ENCODE measurements at regions not wholly inside any gene's neighbourhood (a gene's known extent, or its start where the extent isn't known, plus 50 kb on each side); places are given as distances from the start of the nearest gene placed in this dataset.

DNA sequence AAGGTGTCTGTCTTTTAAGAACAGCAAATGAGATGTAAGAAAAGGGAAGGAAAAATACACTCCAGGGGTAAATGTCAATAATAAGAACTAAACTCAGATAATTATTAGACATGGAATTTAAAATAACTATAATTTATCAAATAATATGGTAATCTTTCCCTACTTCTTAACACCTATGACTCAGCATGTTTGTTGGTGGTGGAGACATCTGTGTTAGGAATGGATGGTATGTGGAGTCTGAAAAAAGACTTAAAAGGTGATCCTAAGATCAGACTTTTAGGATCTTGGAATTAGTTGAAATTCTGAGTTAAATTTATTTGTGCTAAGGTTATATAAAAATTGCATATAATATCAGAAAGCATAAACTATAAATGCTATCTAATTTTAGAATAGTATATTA lies 915.1 kb downstream of the SLITRK5 start:
- H3K4me2 ChIP-seq (ENCODE audit: low read depth, low read length), result no peak overlapping the region
- peak; percentile 68 for TF ChIP-seq NFE2L2 (IDR thresholded peaks at IDR 0.05; ENCODE audit: low read depth, low read length)
- TF ChIP-seq, protein P1, sequence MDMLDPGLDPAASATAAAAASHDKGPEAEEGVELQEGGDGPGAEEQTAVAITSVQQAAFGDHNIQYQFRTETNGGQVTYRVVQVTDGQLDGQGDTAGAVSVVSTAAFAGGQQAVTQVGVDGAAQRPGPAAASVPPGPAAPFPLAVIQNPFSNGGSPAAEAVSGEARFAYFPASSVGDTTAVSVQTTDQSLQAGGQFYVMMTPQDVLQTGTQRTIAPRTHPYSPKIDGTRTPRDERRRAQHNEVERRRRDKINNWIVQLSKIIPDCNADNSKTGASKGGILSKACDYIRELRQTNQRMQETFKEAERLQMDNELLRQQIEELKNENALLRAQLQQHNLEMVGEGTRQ (IDR thresholded peaks at IDR 0.05; ENCODE audit: low read depth, low read length), result no peak
- dilution Hi-C loops (cut with HindIII; ENCODE audit: low sequenced_read_pairs, unreplicated experiment), result no loop called here

More for the DNA sequence above, 915.1 kb downstream of the SLITRK5 start:
- ATAC-seq (ENCODE audit: low read depth) (no peak), DNase-seq (no peak)
- Histone ChIP-seq H3K4me1 (ENCODE audit: control insufficient read depth, insufficient read depth, low read length) (no peaks in the 10 kb centered on the region), H3K27me3 (ENCODE audit: control insufficient read depth, insufficient read depth, low read length) (no peaks in the 10 kb centered on the region), H2AK9ac (replicated peaks; ENCODE audit: low read depth, low read length, poor library complexity) (no peak overlapping the region), H3K56ac (ENCODE audit: extremely low read depth, insufficient read depth, low read length) (no peak overlapping the region), H3K23ac (ENCODE audit: low read depth, low read length) (no peak overlapping the region), H2BK15ac (ENCODE audit: low read depth, low read length) (no peak overlapping the region), H3K9ac (ENCODE audit: low read depth, low read length) (no peak overlapping the region), H3K4me3 (ENCODE audit: insufficient read depth, low read depth, low read length) (no peak overlapping the region), H4K8ac (ENCODE audit: low read depth in 2 of 2, low read length in 2 of 2) (no peak overlapping the region), H2BK5ac (ENCODE audit: low read depth, low read length, poor library complexity, severe bottlenecking) (no peak overlapping the region), H2AFZ (replicated peaks; ENCODE audit: low read length, poor library complexity) (no peak overlapping the region), H3K14ac (replicated peaks; ENCODE audit: low read depth, low read length) (no peak overlapping the region), H3K9me1 (ENCODE audit: insufficient read depth, low read length) (no peaks in the 10 kb centered on the region), H4K5ac (ENCODE audit: low read depth, low read length) (no peak overlapping the region), H3K9me3 (ENCODE audit: control insufficient read depth, insufficient read depth, low read length) (no peaks in the 10 kb centered on the region; the same call in 1 of the 2 replicates), H4K91ac (ENCODE audit: insufficient read depth, low read depth, low read length) (no peak overlapping the region), H3K18ac (ENCODE audit: low read depth, low read length) (no peak overlapping the region), H2BK120ac (ENCODE audit: low read depth, low read length) (no peak overlapping the region), H3K27ac (ENCODE audit: insufficient read depth, low read length) (no peak overlapping the region), H2AK5ac (ENCODE audit: low read depth, low read length) (no peak overlapping the region), H2BK20ac (ENCODE audit: low read depth, low read length) (no peak overlapping the region), H3K79me1 (ENCODE audit: low read depth in 1 of 2, low read length in 2 of 2) (no peaks in the 10 kb centered on the region), H4K20me1 (ENCODE audit: insufficient read depth, low read length) (no peaks in the 10 kb centered on the region), H3K4ac (ENCODE audit: low read depth, low read length) (no peak overlapping the region), H3K36me3 (ENCODE audit: control insufficient read depth, insufficient read depth, low read length) (no peaks in the 10 kb centered on the region)
- intact Hi-C loops (cut with micrococcal nuclease) (no loop called here), in situ Hi-C loops (cut with MboI; ENCODE audit: low sequenced_read_pairs) (no loop called here)
- no TSS peak for BruUV-seq (replicated peaks)
- ChIA-PET POLR2A (ENCODE audit: unreplicated experiment) (no interaction called here), CTCF (no interaction called here)

All from IMR-90 (cell line).